HG02571 (cell line): ENCODE measurements at regions not wholly inside any gene's neighbourhood (a gene's known extent, or its start where the extent isn't known, plus 50 kb on each side); places are given as distances from the start of the nearest gene placed in this dataset.
"Not testable (repeated sequence)": the region's sequence is repeated elsewhere in the genome, so short reads cannot be mapped to it uniquely, and the experiment has no call there.

Experiments used
- ATAC-seq: cut with Tn5 transposase; IDR thresholded peaks from one replicate; pipeline ENCODE4 v1.9.1; 2021; ENCODE audit warnings: mild to moderate bottlenecking, moderate library complexity; ENCODE audit not compliant: unreplicated experiment

DNA sequence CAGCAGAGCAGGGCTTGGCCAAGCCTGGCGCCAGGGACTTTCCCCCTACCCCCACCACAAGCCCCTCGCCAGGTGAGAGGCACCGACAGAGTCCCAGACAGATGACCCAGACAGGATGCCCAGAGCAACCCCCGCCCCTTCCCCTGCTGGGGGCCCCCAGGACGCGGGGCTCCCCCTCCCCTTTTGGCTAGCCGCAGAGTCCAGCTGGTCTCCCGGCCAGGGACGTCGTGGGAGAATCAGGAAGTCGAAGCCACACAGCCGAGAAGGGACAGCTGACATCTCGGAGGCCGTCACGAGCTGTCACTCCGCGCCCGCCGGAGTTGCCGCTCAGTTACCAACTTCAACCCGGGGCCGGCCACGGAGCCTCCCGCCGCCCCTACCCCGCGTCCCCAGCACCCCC, 84.6 kb upstream of the FRG2C start:
- ATAC-seq = not testable (repeated sequence)

GRCh38 chr3:75579981-75580782, 83.9 kb upstream of the FRG2C start:
- ATAC-seq = not testable (repeated sequence)

- not testable (repeated sequence) for ATAC-seq
These were observed 81.6 kb upstream of the FRG2C start for GRCh38 chr3:75582536-75582935.

GRCh38 chr3:75583116-75583515, 81.0 kb upstream of the FRG2C start:
- not testable (repeated sequence) for ATAC-seq

GRCh38 chr3:75587695-75588094, 76.4 kb upstream of the FRG2C start:
- not testable (repeated sequence) for ATAC-seq

GRCh38 chr3:75590382-75590781, 73.7 kb upstream of the FRG2C start:
- ATAC-seq = not testable (repeated sequence)

DNA sequence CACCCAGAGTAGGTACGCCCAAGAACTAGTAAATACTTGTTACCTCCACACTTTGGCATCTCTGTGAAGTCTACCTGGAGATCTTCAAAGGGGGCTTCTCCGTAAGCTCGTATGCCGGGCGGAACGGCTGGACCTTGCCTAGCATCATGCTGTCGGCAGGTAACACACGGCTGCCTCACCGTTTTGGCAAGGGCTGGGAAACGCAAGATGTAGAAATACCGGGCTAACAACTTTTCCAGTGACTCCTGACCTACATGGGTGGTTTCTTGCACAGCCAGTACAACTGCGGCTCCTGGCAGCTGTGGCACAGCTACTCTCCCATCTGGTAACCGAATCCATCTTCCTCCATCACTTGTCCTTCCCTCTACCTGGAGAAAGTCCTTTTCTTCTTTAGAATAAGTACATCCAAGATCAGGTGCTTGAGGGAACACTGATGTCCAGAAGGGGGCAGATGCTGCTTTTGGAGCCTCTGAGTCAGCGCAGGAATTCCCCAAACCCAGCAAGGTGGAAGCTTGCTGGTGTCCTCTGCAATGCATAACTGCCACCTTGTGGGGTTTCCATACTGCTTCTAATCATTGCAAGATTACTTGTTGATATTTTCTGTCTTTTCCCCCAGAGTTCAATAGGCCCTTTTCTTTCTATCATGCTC, 59.7 kb upstream of the FRG2C start:
- ATAC-seq = not testable (repeated sequence)

GRCh38 chr3:75607996-75608395, 56.1 kb upstream of the FRG2C start:
- not testable (repeated sequence) for ATAC-seq

- not testable (repeated sequence) for ATAC-seq
These were observed 54.5 kb upstream of the FRG2C start for GRCh38 chr3:75609598-75609997.

- no peak for ATAC-seq
These were observed 53.4 kb upstream of the FRG2C start for GRCh38 chr3:75610773-75611172.

DNA sequence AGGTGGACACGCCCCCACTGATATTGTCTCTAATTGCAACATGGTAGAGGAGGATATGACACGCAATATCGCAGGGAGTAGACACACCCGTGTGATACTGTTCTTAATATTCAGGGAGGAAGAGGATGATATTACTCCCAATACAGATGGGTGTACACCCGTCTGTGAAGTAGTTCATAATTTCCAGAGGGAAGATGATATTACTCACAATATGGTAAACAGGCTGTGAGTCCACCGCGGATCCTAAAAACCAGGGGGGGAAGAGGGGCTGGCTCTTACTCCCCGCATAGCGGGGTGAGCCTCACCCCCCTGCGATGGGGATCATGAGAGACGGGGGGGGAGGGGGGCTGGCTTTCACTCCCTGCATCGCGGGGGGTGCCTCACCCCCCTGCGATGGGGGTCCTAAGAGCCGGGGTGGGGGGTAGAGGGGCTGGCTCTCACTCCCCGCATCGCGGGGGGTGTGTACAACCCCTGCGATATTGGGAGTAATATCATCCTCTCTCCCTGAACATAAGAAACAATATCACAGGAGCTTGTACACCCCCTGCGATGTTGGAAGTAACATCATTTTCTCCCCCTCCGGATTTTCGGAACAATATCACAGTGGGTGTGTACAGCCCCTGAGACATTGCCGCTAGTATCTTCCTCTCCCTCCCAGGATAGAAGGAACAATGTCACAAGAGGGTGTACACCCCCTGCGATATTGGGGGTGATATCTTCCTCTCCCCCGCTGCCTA, 52.2 kb upstream of the FRG2C start:
- ATAC-seq = not testable (repeated sequence)
